ENCODE measurements at regions not wholly inside any gene's neighbourhood (a gene's known extent, or its start where the extent isn't known, plus 50 kb on each side); places are given as distances from the start of the nearest gene placed in this dataset.

DNA sequence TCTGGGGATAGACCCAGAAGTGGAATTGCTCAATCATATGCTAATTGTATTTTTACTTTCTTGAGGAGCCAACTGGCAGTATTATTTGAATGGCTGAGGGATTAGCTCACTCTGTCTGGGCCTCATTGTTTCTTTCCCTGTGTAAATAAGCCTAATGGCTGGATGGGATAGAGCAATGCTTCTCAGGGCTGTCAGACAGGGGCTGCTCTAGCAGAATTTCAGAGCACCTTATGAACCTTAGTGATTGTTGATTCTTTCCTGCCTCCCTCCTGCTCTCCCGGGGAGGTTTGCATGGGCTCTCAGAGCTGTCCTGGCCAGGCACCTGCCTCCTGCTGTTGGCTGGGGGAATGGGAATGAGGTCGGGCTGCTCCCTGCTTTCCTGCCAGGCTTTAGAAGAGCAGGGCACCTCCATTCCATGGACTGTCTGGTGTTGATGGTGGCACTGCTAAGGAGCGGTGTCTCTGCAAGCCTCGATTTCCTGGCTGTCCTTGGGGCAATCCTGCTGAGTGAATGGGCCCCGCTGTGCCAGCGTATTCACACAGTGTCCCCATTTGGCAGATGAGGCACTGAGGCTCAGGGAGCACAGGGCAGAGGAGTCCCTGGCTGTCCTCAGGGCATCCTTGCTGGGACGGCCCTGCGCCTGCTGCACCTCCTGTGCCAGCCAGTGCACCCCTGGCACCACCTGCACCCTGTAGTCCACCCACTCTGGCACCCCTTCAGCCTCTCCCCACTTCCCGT is 468.2 kb upstream of the HS6ST1 start:
- DNase-seq (ENCODE audit: low read depth), result no peak
- H3K4me3 ChIP-seq (ENCODE audit: low read depth, low read length), result no peak overlapping the region
- TF ChIP-seq, protein P1, sequence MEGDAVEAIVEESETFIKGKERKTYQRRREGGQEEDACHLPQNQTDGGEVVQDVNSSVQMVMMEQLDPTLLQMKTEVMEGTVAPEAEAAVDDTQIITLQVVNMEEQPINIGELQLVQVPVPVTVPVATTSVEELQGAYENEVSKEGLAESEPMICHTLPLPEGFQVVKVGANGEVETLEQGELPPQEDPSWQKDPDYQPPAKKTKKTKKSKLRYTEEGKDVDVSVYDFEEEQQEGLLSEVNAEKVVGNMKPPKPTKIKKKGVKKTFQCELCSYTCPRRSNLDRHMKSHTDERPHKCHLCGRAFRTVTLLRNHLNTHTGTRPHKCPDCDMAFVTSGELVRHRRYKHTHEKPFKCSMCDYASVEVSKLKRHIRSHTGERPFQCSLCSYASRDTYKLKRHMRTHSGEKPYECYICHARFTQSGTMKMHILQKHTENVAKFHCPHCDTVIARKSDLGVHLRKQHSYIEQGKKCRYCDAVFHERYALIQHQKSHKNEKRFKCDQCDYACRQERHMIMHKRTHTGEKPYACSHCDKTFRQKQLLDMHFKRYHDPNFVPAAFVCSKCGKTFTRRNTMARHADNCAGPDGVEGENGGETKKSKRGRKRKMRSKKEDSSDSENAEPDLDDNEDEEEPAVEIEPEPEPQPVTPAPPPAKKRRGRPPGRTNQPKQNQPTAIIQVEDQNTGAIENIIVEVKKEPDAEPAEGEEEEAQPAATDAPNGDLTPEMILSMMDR (conservative IDR thresholded peaks at IDR 0.05; ENCODE audit: low read depth, low read length), result no peak

DNA sequence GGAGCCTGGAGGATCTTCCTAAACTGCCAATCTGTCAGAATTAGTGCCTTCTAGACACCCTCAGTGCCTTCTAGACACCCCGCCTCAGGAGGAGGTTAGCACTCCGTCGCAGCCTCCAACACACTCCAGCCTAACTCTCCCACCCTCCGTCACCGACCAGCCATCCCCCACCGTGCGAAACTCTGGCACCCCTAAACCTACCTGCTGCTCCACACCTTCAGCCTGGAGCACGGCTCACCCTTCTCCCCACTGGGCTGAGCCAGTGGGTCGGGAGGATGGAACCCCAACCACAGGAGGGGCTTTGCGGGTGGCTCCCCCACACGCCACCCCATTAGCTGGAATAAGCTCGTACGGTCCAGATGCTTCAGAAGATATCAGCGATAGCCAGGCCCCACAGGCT is 468.9 kb upstream of the HS6ST1 start:
- no peak for DNase-seq (ENCODE audit: low read depth)
- TF ChIP-seq, protein P1 (conservative IDR thresholded peaks at IDR 0.05; ENCODE audit: low read depth, low read length), result no peak
- no peak overlapping the region for H3K4me3 ChIP-seq (ENCODE audit: low read depth, low read length)

GRCh38 chr2:128788636-128789220 is 470.1 kb upstream of the HS6ST1 start:
- H3K4me3 ChIP-seq (ENCODE audit: low read depth, low read length), result no peak overlapping the region
- DNase-seq (ENCODE audit: low read depth), result no peak
- TF ChIP-seq, protein P1 (conservative IDR thresholded peaks at IDR 0.05; ENCODE audit: low read depth, low read length), result no peak

DNA sequence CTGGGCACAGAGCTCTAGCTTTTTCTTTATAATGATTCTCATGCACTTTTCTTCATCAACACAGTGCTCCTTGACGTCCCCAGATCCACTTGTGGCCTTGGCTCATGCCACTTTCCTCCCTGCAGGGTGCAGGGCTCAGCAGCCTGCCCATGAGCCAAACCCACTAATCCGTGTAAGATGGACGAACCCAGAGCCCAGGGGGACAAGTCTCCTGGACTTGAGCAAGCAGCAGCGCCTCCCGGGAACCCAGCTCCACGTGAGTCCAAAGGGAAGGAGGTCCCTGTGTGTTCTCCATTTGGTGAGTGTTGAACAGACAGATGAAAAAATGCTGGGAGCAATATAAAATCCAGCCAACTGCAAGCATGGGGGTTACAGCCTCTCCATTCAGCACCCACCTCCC is 470.6 kb upstream of the HS6ST1 start:
- DNase-seq (ENCODE audit: low read depth), result no peak
- TF ChIP-seq, protein P1 (conservative IDR thresholded peaks at IDR 0.05; ENCODE audit: low read depth, low read length), result no peak
- no peak overlapping the region for H3K4me3 ChIP-seq (ENCODE audit: low read depth, low read length)

GRCh38 chr2:128789776-128790455 is 471.2 kb upstream of the HS6ST1 start:
- no peak overlapping the region for H3K4me3 ChIP-seq (ENCODE audit: low read depth, low read length)
- TF ChIP-seq, protein P1 (conservative IDR thresholded peaks at IDR 0.05; ENCODE audit: low read depth, low read length), result no peak
- no peak for DNase-seq (ENCODE audit: low read depth)

DNA sequence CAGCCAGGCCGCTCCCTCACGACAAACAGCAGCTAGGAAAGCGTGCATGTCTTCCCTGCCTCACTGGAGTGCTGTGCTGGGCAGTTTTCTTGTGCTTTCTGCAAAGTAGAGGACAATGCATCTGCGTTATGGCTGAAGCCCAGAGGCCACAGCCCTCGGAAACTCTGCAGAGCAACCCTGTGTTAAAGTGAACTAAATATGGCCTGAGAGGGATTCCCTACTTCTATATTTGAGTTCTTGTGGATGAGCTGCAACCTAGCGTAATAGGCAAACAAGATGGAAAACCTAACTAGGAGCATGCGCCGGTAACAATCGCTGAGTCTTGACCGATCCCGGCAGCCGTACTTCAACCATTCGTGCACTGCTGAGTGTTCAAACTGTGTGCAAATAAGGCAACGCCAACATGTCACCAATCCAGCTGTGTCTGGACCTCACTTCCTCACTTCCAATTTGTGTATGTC is 471.9 kb upstream of the HS6ST1 start:
- TF ChIP-seq, protein P1 (conservative IDR thresholded peaks at IDR 0.05; ENCODE audit: low read depth, low read length), result no peak
- no peak for DNase-seq (ENCODE audit: low read depth)
- H3K4me3 ChIP-seq (ENCODE audit: low read depth, low read length), result no peak overlapping the region
